GM20000 (cell line): ENCODE measurements at regions not wholly inside any gene's neighbourhood (a gene's known extent, or its start where the extent isn't known, plus 50 kb on each side); places are given as distances from the start of the nearest gene placed in this dataset.

Experiments
- DNase-seq: peaks from one replicate; pipeline ENCODE4 v3.0.0; 2012; ENCODE audit warnings: low spot score
- TF ChIP-seq, protein P1 (sequence below): IDR thresholded peaks from 2 replicates; pipeline ENCODE4 v1.5.1; 2012; ENCODE audit warnings: mild to moderate bottlenecking, control low read depth; ENCODE audit errors: extremely low read depth, missing control alignments

DNA sequence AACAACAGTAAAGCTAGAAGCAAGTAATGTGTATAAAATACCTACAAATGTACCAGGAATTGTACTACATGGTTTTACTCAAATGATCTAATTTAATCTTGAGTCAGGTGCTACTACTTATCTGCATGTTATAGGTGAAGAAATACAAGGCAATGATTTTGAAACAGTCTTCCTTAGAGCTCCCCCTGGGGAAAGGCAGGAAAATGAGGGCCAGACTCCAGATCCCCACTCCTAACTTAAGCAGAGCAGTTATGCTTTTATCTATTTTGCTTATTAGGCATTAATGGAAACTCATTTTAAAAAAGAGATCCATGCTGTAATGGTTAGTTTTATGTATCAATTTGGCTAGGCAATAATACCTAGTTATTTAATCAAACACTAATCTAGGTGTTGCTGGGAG lies 109.3 kb upstream of the CPSF6 start:
- no peak for DNase-seq
- TF ChIP-seq, protein P1, sequence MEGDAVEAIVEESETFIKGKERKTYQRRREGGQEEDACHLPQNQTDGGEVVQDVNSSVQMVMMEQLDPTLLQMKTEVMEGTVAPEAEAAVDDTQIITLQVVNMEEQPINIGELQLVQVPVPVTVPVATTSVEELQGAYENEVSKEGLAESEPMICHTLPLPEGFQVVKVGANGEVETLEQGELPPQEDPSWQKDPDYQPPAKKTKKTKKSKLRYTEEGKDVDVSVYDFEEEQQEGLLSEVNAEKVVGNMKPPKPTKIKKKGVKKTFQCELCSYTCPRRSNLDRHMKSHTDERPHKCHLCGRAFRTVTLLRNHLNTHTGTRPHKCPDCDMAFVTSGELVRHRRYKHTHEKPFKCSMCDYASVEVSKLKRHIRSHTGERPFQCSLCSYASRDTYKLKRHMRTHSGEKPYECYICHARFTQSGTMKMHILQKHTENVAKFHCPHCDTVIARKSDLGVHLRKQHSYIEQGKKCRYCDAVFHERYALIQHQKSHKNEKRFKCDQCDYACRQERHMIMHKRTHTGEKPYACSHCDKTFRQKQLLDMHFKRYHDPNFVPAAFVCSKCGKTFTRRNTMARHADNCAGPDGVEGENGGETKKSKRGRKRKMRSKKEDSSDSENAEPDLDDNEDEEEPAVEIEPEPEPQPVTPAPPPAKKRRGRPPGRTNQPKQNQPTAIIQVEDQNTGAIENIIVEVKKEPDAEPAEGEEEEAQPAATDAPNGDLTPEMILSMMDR = no peak

DNA sequence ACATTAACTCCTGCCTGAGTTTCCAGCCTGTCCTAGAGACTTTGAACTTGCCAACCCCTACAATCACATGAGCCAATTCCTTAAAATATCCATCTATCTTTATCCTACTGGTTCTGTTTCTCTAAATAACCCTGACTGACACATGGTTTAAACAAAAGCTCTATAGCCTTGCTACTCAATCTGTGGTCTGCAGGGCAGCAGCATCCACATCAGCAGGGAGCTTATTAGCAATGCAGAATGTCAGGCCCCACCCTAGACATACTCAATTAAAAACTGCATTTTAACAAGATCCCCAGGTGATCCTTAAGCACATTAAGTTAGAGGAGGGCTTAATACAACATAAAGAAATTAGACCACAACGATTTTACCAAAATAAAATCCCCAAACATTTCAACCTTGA lies 108.3 kb upstream of the CPSF6 start:
- no peak for DNase-seq
- TF ChIP-seq, protein P1 = no peak

DNA sequence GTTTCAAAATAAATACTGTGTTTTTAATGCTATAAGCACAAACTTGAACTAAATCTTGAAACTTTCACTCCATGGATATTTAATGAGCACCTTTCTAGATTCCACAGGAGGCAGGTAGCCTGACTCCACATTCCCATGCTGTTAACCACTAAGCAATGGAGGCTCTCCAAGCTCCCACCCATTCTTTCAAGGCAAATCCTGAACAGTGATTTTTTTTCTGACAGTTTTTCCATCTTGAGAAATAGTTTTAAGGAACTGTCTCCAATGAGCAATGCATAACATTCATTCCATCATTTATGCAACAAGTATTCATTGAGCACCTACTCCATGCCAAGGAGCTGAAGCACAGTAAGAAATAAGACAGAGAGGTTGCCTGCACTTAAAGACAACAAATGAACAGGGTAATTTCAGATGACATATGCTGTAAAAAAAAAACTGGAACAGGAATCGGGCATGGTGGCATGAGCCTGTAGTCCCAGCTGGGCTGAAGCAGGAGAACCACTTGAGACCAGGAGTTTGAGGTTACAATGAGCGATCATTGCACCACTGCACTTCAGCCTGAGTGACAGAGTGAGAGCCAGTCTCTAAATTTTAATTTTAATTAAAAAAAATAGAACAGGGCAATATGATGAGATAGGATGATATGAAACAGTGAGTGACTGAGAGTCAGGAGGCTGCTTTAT lies 102.3 kb upstream of the CPSF6 start:
- no peak for DNase-seq

DNA sequence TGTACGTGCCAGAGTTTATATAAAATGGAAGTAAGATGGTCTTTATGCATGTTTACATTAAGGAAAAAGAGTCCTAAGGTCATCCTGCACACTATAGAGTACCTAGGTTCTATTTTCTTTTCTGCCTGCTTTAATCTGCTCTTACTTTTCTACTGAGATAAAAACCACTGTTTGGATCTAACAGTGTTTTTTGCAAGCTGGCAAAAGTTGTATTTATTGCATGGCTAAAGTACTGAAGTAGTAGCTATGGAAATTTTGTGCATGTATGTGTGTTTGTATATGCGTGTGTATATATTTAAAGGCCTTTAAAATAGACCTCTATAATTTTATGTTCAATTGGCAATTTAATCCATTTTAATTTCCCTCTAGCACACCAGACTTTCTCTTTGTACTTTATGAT lies 98.3 kb upstream of the CPSF6 start:
- TF ChIP-seq, protein P1 = no peak
- DNase-seq = no peak

More for the DNA sequence above, 102.3 kb upstream of the CPSF6 start:
- TF ChIP-seq, protein P1 = no peak

DNA sequence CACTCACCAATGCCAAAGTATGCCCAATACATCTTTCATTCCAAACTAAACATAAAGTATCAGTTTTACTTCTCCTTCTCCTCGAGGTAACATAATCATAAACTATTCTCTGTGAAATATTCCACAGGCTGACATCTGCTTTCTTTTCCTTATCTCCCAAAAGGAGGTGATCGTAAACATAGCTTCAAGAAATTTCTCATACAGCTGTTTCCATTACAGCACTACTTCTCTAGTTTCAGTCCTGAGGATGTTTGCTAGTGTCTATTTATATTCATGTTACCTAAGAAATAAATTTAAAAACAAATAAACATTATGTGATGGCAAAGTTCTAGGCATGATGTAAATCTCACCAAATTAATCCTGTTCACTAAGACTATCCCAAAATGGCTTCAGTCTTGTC lies 90.1 kb upstream of the CPSF6 start:
- TF ChIP-seq, protein P1 = no peak
- no peak for DNase-seq

DNA sequence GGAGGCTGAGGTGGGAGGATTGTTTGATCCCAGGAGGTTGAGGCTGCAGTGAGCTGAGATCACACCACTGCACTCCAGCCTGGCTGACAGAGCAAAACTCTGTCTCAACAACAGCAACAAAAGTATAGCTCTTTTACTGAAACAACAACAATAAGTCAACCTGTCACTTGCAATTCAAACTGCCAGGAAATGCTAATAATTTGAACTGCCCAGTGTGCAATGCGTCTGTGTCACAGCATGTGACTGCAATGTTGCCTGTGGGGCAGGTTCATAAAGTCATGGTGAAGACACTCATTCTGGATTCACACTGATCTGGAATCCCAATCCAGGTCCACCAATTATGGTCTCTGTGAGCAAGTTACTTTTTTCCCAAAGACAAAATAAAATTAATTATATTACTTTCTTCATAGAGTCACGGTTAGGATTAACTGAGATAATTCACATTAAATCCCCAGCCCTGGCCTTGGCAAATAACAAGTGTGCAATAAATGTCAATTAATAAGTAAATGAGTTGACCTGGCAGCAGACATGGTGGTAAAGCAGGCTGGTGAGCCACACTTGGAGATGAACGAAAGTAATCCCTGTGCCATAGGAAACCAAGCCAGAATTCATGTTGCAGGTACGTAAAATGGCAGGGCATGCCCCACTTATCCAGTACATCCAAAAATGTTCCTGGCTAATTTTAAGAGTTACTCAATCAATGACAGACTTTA lies 89.1 kb upstream of the CPSF6 start:
- DNase-seq = no peak
- TF ChIP-seq, protein P1 = no peak

DNA sequence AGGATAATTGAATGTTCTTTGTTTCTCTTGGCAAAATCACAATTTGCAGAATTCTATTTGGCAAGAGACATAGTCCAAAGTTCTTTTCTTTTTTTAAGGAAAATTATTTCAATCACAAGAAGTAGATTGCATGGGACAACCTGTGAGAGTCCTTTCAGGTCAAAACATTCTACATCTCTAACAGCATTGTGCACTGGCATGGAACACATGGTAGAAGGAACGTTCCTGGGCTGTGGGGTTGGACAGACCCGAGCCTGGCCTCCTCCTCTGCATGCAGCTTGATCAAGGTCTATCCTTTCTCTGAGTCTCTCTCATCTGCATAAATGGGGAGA lies 88.6 kb upstream of the CPSF6 start:
- no peak for DNase-seq
- TF ChIP-seq, protein P1 = no peak
